ENCODE measurements at regions not wholly inside any gene's neighbourhood (a gene's known extent, or its start where the extent isn't known, plus 50 kb on each side); places are given as distances from the start of the nearest gene placed in this dataset.

DNA sequence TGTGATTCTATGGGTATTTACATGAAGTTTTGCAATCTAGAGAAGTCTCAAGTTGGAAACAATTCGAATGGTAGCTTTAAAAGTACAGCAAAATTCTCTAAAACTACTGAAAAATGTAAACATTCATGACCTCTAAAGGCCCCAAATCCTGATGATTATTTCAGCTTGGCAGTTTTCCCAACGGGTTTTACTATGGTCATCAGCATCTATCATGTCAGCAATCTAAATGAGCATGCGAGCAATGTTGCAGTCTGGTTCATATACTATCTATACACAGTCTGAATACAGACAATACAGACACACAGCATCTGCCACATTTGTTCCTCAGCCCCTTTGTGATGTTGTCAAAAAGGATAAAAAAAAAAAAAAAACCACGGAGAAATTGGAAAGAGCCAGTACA, 790.3 kb upstream of the HTR2C start:
- TF ChIP-seq, protein P1, sequence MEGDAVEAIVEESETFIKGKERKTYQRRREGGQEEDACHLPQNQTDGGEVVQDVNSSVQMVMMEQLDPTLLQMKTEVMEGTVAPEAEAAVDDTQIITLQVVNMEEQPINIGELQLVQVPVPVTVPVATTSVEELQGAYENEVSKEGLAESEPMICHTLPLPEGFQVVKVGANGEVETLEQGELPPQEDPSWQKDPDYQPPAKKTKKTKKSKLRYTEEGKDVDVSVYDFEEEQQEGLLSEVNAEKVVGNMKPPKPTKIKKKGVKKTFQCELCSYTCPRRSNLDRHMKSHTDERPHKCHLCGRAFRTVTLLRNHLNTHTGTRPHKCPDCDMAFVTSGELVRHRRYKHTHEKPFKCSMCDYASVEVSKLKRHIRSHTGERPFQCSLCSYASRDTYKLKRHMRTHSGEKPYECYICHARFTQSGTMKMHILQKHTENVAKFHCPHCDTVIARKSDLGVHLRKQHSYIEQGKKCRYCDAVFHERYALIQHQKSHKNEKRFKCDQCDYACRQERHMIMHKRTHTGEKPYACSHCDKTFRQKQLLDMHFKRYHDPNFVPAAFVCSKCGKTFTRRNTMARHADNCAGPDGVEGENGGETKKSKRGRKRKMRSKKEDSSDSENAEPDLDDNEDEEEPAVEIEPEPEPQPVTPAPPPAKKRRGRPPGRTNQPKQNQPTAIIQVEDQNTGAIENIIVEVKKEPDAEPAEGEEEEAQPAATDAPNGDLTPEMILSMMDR (conservative IDR thresholded peaks at IDR 0.05; ENCODE audit: low read depth, low read length), result no peak
- no peak for TF ChIP-seq EZH2 (IDR thresholded peaks at IDR 0.05; ENCODE audit: low read length, unreplicated experiment)
- no peak for TF ChIP-seq EZH2phosphoT487 (IDR thresholded peaks at IDR 0.05; ENCODE audit: borderline replicate concordance, low read length)
